ENCODE measurements at regions not wholly inside any gene's neighbourhood (a gene's known extent, or its start where the extent isn't known, plus 50 kb on each side); places are given as distances from the start of the nearest gene placed in this dataset.

DNA sequence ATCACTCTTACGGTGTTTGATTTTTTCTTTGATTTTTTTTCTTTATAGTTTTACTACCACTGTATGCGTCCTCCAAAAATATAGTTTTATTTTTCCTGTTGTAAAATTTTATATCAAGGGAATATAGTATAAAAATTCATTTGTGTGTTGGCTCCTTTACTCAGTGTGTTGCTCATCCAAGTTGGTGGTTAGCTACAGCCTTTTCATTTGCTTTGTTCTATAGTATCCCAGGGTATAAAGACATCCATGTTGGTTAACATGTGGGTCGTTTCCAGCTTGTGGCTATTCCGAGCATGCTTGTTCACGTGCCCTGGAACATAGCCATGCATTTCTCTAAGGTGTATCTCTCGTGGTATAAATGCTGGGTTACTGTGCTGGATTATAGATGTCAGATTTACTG is 54.8 kb upstream of the DAB2 start:
- H3K36me3 ChIP-seq (ENCODE audit: control insufficient read depth, insufficient read depth, low read length) = no peaks in the 10 kb centered on the region
- DNase-seq (ENCODE audit: low read depth) (no peak), FAIRE-seq (no peak)
- TF ChIP-seq, protein P1, sequence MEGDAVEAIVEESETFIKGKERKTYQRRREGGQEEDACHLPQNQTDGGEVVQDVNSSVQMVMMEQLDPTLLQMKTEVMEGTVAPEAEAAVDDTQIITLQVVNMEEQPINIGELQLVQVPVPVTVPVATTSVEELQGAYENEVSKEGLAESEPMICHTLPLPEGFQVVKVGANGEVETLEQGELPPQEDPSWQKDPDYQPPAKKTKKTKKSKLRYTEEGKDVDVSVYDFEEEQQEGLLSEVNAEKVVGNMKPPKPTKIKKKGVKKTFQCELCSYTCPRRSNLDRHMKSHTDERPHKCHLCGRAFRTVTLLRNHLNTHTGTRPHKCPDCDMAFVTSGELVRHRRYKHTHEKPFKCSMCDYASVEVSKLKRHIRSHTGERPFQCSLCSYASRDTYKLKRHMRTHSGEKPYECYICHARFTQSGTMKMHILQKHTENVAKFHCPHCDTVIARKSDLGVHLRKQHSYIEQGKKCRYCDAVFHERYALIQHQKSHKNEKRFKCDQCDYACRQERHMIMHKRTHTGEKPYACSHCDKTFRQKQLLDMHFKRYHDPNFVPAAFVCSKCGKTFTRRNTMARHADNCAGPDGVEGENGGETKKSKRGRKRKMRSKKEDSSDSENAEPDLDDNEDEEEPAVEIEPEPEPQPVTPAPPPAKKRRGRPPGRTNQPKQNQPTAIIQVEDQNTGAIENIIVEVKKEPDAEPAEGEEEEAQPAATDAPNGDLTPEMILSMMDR (IDR thresholded peaks at IDR 0.05; ENCODE audit: insufficient read depth, low read length, severe bottlenecking) = no peak
- H3K27me3 ChIP-seq (ENCODE audit: control insufficient read depth, insufficient read depth, low read length) = no peaks in the 10 kb centered on the region
- no peak overlapping the region for H3K4me3 ChIP-seq (ENCODE audit: low read depth, low read length)

DNA sequence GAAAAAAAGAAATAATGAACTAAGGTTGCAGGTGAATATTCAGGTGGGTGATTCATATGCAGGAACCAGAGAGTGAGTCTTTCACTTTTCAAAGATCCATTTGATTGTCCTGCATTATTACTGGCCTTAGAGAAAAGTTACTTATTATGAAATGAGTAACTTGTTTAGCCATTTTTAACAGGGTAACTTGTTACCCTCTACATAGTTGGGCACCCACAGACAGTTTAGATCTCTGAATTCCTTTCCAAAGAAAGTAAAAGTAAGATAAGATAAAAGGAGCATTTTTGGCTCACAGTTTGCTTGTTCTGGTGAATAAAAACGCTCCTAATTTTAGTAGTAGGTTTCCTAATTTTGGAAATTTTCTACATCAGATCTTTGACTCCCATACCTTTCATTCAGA is 54.1 kb upstream of the DAB2 start:
- Histone ChIP-seq H3K27me3 (ENCODE audit: control insufficient read depth, insufficient read depth, low read length) (no peaks in the 10 kb centered on the region), H3K4me3 (ENCODE audit: low read depth, low read length) (no peak overlapping the region), H3K36me3 (ENCODE audit: control insufficient read depth, insufficient read depth, low read length) (no peaks in the 10 kb centered on the region)
- FAIRE-seq (no peak), DNase-seq (ENCODE audit: low read depth) (no peak)
- TF ChIP-seq, protein P1 (IDR thresholded peaks at IDR 0.05; ENCODE audit: insufficient read depth, low read length, severe bottlenecking) = no peak

- TF ChIP-seq, protein P1 (IDR thresholded peaks at IDR 0.05; ENCODE audit: insufficient read depth, low read length, severe bottlenecking) = no peak
- FAIRE-seq (no peak), DNase-seq (ENCODE audit: low read depth) (no peak)
- no peaks in the 10 kb centered on the region for H3K27me3 ChIP-seq (ENCODE audit: control insufficient read depth, insufficient read depth, low read length)
- no peaks in the 10 kb centered on the region for H3K36me3 ChIP-seq (ENCODE audit: control insufficient read depth, insufficient read depth, low read length)
- no peak overlapping the region for H3K4me3 ChIP-seq (ENCODE audit: low read depth, low read length)
These were observed 52.1 kb upstream of the DAB2 start for GRCh38 chr5:39476843-39477220.

GRCh38 chr5:39475881-39476842 is 51.4 kb upstream of the DAB2 start:
- H3K4me3 ChIP-seq (ENCODE audit: low read depth, low read length) = no peak overlapping the region
- H3K27me3 ChIP-seq (ENCODE audit: control insufficient read depth, insufficient read depth, low read length) = no peaks in the 10 kb centered on the region
- FAIRE-seq (no peak), DNase-seq (ENCODE audit: low read depth) (peak; percentile 15)
- TF ChIP-seq, protein P1 (IDR thresholded peaks at IDR 0.05; ENCODE audit: insufficient read depth, low read length, severe bottlenecking) = no peak
- H3K36me3 ChIP-seq (ENCODE audit: control insufficient read depth, insufficient read depth, low read length) = no peaks in the 10 kb centered on the region

- FAIRE-seq (no peak), DNase-seq (ENCODE audit: low read depth) (no peak)
- Histone ChIP-seq H3K4me3 (ENCODE audit: low read depth, low read length) (no peak overlapping the region), H3K27me3 (ENCODE audit: control insufficient read depth, insufficient read depth, low read length) (no peaks in the 10 kb centered on the region), H3K36me3 (ENCODE audit: control insufficient read depth, insufficient read depth, low read length) (no peaks in the 10 kb centered on the region)
- TF ChIP-seq, protein P1 (IDR thresholded peaks at IDR 0.05; ENCODE audit: insufficient read depth, low read length, severe bottlenecking) = no peak
These were observed 50.4 kb upstream of the DAB2 start for GRCh38 chr5:39475159-39475571.

Data from bronchial epithelial cell (primary cell).